ENCODE measurements at regions not wholly inside any gene's neighbourhood (a gene's known extent, or its start where the extent isn't known, plus 50 kb on each side); places are given as distances from the start of the nearest gene placed in this dataset.

DNA sequence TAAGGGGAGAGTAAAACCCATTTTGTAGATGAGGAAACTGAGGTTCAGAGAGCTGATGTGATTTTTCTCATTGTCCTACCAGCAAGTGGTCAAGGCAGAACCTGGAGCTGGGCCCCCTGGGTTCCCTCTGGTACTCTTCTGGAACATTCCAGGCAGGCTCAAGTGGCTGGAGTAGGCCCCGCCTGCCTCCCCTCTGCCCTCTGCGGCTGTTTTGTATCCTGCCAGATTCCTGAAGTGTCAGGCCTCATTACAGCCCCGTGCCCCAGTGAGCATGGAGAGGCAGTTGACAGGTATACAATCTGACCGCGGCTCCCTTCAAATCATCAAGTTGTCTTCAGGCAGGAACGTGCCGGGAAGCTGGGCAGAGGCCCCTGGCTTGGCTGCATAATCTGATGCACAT is 94.6 kb upstream of the CD82 start:
- TF ChIP-seq, protein P1, sequence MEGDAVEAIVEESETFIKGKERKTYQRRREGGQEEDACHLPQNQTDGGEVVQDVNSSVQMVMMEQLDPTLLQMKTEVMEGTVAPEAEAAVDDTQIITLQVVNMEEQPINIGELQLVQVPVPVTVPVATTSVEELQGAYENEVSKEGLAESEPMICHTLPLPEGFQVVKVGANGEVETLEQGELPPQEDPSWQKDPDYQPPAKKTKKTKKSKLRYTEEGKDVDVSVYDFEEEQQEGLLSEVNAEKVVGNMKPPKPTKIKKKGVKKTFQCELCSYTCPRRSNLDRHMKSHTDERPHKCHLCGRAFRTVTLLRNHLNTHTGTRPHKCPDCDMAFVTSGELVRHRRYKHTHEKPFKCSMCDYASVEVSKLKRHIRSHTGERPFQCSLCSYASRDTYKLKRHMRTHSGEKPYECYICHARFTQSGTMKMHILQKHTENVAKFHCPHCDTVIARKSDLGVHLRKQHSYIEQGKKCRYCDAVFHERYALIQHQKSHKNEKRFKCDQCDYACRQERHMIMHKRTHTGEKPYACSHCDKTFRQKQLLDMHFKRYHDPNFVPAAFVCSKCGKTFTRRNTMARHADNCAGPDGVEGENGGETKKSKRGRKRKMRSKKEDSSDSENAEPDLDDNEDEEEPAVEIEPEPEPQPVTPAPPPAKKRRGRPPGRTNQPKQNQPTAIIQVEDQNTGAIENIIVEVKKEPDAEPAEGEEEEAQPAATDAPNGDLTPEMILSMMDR (IDR thresholded peaks at IDR 0.05; ENCODE audit: borderline replicate concordance, extremely low read depth, low read length, poor library complexity, severe bottlenecking) = no peak
- TF ChIP-seq EZH2 (IDR thresholded peaks at IDR 0.05; ENCODE audit: borderline replicate concordance, low read depth, low read length, severe bottlenecking) = no peak
